ENCODE measurements at regions not wholly inside any gene's neighbourhood (a gene's known extent, or its start where the extent isn't known, plus 50 kb on each side); places are given as distances from the start of the nearest gene placed in this dataset.
"Not testable (repeated sequence)": the region's sequence is repeated elsewhere in the genome, so short reads cannot be mapped to it uniquely, and the experiment has no call there.

DNA sequence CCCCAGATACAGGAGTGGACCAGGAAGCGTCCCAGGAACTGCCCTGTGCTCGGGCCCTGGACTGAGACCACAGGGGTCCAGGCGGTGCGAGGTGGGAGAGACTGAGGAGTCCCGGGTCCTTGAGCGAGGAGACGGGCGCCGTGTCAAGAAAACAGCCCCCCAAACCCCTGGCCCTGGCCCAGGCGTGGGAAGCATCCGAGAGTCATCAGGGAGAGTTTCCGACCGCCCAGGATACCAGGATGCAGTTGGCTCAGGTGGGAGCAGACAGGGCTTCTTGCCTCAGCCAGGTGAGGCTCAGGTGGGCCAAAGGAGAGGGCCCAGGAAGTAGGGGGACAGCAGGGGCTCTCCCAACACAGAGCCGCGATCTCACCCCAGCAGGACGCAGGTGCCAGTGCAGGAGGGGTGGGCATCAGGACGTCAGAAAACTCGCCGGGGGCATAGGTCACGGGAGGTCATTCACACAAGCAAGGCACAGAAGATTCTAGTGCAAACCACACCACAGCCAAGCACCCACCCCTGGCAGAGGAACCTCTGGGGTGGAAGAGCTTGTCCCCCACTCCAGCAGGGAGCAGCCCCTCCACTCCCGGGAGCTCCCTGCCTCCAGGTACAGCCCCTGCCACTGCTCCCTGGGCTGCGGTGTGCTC lies 102.5 kb upstream of the EIF5 start:
- TF ChIP-seq, protein P1, sequence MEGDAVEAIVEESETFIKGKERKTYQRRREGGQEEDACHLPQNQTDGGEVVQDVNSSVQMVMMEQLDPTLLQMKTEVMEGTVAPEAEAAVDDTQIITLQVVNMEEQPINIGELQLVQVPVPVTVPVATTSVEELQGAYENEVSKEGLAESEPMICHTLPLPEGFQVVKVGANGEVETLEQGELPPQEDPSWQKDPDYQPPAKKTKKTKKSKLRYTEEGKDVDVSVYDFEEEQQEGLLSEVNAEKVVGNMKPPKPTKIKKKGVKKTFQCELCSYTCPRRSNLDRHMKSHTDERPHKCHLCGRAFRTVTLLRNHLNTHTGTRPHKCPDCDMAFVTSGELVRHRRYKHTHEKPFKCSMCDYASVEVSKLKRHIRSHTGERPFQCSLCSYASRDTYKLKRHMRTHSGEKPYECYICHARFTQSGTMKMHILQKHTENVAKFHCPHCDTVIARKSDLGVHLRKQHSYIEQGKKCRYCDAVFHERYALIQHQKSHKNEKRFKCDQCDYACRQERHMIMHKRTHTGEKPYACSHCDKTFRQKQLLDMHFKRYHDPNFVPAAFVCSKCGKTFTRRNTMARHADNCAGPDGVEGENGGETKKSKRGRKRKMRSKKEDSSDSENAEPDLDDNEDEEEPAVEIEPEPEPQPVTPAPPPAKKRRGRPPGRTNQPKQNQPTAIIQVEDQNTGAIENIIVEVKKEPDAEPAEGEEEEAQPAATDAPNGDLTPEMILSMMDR (conservative IDR thresholded peaks at IDR 0.05; ENCODE audit: low read depth, low read length) = no peak
- no peak for DNase-seq (ENCODE audit: low read depth)
- no peak overlapping the region for H3K4me3 ChIP-seq (ENCODE audit: low read depth, low read length)

DNA sequence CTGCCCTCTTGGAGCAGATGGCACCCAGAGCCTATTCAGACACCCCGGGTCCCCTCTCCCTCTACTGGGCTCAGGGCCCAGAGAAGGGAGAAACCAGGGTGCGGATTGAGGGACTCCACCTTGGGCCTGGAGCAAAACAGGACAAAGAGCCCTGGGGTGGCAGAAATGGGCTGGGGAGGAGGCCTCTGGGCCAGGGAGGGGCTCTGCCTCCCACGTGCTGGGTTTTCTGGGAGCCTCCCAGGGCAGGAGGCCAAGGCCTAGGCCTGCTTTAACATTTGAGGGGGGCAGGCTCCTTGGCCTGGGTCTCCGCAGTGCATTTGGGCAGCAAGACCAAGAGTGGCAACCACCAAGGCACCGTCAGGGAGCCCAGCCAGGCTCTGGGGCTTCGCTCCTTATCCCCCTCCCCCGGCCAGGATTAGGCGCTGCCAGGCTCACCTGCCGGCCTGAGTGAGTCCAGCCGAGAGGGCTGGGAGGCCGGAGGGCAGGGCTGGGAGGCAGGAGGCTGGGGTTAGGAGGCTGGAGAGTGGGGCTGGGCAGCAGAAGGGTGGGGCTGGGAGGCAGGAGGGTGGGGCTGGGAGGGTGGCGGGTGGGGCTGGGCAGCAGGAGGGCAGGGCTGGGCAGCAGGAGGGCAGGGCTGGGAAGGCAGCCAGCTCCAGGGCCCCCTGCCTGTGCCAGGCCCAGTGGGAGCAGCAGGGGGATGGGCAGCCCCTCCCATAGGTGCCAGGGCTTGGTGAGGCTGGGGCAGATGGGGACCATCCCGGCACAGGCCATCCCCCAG lies 101.8 kb upstream of the EIF5 start:
- no peak overlapping the region for H3K4me3 ChIP-seq (ENCODE audit: low read depth, low read length)
- TF ChIP-seq, protein P1 (conservative IDR thresholded peaks at IDR 0.05; ENCODE audit: low read depth, low read length) = no peak
- DNase-seq (ENCODE audit: low read depth) = no peak

DNA sequence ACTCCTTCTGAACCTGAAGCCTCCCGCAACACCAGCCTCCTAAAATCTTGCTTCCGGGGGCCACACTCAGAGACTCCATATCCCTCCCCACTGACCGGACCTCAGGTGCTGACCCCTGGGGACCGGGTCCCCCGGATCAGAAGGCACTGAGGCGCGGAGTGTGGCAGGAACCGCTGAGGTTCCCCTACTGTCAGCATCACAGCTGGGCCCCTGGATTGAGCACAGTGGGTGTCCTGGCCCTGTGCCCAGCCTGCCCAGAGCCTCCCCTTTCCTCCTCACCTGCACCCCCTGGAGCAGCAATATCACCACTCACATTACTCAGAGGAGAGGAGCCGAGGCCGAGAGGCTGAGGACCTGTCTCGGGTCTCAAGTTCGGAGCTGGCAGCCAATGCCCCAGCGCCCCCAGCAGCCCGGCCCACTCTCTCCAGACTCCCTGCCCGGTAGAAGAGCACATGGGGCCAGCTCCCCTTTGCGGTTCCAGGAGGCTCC lies 101.2 kb upstream of the EIF5 start:
- H3K4me3 ChIP-seq (ENCODE audit: low read depth, low read length) = no peak overlapping the region
- TF ChIP-seq, protein P1 (conservative IDR thresholded peaks at IDR 0.05; ENCODE audit: low read depth, low read length) = no peak
- DNase-seq (ENCODE audit: low read depth) = no peak

DNA sequence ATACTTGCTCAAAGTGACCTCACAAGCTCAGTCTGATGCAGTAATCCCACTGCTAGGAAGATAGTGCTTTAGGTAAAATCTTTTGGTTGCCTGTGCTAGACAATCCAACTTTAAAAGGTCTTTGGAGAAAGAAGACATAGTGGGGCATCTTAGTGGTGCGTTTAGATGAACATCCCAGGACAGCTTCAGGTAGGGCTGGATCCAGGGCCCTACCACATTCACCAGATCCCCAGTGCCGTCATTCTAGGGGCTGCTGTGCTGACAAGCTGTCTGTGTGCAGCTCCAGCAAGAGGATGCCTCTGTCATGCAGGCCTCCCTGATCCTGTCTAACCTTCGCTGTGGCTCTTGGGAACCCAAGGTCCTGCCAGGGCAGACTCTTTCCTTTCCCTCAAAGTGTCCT lies 100.7 kb upstream of the EIF5 start:
- TF ChIP-seq, protein P1 (conservative IDR thresholded peaks at IDR 0.05; ENCODE audit: low read depth, low read length) = no peak
- no peak for DNase-seq (ENCODE audit: low read depth)
- no peak overlapping the region for H3K4me3 ChIP-seq (ENCODE audit: low read depth, low read length)

DNA sequence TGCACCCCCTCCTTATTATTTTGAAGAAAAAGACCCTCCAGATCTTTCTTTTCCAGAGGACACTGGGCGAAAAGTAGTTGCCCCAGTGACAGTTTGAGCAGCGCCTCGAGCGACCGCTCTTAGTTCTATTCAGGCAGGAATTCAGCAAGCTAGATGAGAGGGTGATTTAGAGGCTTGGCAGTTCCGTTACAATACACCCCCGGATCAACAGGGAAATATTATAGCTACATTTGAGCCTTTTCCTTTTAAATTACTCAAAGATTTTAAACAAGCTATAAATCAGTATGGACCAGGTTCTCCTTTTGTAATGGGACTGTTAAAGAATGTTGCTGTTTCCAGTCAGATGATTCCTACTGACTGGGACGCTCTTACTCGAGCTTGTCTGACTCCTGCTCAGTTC lies 99.2 kb upstream of the EIF5 start:
- not testable (repeated sequence) for DNase-seq (ENCODE audit: low read depth); H3K4me3 ChIP-seq (ENCODE audit: low read depth, low read length)

DNA sequence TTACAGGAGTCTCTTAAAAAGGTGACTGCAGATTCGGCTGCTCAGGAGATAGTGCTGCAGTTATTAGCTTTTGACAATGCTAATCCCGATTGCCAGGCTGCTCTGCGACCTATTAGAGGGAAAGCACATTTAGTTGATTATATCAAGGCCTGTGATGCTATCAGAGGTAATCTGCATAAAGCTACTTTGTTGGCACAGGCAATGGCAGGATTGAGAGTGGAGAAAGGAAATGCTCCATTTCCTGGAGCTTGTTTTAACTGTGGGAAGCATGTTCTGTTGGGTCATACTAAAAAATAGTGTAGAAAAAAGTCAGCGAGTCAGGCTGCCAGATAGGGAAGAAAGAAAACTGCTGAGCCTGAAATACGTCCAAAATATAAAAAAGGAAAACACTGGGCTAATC lies 98.5 kb upstream of the EIF5 start:
- not testable (repeated sequence) for H3K4me3 ChIP-seq (ENCODE audit: low read depth, low read length); DNase-seq (ENCODE audit: low read depth)

DNA sequence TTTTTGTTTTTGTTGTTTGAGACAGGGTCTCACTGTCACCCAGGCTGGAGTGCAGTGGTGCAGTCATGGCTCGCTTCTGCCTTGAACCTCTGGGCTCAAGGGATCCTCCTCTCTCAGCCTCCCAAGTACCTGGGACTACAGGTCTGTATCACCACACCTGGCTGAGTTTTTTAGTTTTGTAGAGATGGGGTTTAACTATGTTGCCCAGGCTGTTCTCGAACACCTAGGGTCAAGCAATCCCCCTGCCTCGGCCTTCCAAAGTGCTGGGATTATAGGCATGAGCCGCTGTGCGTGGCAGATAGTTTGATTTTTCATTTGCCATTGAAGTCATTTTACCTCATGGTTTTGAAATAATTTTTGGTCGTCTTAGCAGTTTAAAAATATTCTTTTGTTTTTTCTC lies 94.3 kb upstream of the EIF5 start:
- H3K4me3 ChIP-seq (ENCODE audit: low read depth, low read length) = no peak overlapping the region
- TF ChIP-seq, protein P1 (conservative IDR thresholded peaks at IDR 0.05; ENCODE audit: low read depth, low read length) = no peak
- no peak for DNase-seq (ENCODE audit: low read depth)

DNA sequence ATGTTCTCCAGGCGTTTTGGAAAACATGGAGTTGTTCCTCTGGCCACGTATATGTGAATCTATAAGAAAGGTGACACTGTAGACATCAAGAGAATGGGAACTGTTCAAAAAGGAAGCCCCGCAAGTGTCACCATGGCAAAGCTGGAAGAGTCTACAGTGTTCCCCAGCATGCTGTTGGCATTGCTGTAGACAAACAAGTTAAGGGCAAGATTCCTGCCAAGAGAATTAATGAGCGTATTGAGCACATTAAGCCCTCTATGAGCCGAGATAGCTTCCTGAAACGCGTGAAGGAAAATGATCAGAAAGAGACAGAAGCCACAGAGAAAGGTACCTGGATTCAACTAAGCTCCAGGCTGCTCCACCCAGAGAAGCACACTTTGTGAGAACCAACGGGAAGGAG lies 92.5 kb upstream of the EIF5 start:
- TF ChIP-seq, protein P1 (conservative IDR thresholded peaks at IDR 0.05; ENCODE audit: low read depth, low read length) = no peak
- no peak for DNase-seq (ENCODE audit: low read depth)
- no peak overlapping the region for H3K4me3 ChIP-seq (ENCODE audit: low read depth, low read length)
